ENCODE measurements at regions not wholly inside any gene's neighbourhood (a gene's known extent, or its start where the extent isn't known, plus 50 kb on each side); places are given as distances from the start of the nearest gene placed in this dataset.

DNA sequence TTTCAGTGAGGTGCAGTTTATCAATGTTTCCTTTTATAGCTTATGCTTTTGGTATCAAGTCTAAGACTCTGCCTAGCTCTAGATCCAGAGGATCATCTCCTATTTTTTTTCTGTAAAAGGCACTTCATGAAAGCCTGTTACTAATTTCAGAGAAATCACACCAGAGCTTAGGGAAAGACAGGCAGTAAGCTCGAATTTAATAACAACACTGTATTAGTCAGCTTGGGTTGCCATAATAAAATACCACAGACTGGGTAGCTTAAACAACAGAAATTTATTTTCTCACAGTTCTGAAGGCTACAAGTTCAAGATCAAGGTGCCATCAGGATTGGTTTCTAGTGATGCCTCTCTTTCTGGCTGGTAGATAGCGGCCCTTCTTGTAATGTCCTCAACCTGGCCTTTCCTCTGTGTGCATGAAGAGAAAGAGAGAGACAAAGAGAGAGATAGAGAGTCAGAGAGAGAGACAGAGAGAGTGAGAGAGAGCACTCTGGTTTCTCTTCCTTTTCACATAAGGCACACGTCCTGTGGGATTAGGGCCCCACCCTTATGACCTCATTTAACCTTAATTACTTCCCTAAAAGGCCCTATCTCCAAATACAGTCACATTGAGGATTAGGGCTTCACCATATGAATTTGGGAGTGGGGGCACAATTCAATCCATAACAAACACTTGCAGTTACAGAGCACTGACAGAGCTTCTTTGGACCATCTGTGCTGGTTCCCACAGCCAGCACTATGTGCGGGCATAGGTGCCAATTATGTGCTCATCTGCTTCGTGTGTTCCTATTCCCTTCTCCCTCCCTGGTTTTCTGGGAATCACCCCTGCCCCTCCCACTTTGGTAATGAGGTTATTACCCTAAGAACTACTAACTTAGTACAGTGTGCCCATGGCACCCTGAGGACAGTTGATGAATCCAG, 114.8 kb upstream of the MED14 start:
- TF ChIP-seq, protein P1, sequence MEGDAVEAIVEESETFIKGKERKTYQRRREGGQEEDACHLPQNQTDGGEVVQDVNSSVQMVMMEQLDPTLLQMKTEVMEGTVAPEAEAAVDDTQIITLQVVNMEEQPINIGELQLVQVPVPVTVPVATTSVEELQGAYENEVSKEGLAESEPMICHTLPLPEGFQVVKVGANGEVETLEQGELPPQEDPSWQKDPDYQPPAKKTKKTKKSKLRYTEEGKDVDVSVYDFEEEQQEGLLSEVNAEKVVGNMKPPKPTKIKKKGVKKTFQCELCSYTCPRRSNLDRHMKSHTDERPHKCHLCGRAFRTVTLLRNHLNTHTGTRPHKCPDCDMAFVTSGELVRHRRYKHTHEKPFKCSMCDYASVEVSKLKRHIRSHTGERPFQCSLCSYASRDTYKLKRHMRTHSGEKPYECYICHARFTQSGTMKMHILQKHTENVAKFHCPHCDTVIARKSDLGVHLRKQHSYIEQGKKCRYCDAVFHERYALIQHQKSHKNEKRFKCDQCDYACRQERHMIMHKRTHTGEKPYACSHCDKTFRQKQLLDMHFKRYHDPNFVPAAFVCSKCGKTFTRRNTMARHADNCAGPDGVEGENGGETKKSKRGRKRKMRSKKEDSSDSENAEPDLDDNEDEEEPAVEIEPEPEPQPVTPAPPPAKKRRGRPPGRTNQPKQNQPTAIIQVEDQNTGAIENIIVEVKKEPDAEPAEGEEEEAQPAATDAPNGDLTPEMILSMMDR (conservative IDR thresholded peaks at IDR 0.05; ENCODE audit: low read length): no peak
- no peak for TF ChIP-seq EZH2phosphoT487 (IDR thresholded peaks at IDR 0.05; ENCODE audit: borderline replicate concordance, low read depth, low read length)

All from OCI-LY7 (cell line).